ENCODE measurements at regions not wholly inside any gene's neighbourhood (a gene's known extent, or its start where the extent isn't known, plus 50 kb on each side); places are given as distances from the start of the nearest gene placed in this dataset.

GRCh38 chr7:84394219-84394618 lies 199.6 kb upstream of the SEMA3A start:
- TF ChIP-seq CTCF (IDR thresholded peaks at IDR 0.05) (no peak), POLR2AphosphoS5 (IDR thresholded peaks at IDR 0.05; ENCODE audit: low read depth, low read length) (no peak)
